CD4-positive, alpha-beta T cell (primary cell): ENCODE measurements at regions not wholly inside any gene's neighbourhood (a gene's known extent, or its start where the extent isn't known, plus 50 kb on each side); places are given as distances from the start of the nearest gene placed in this dataset.

Experiments used
- ATAC-seq: fragments of 200-7000 bp; cut with Tn5 transposase; one replicate; pipeline ENCODE4 v1.10.0; 2022; ENCODE audit warnings: mild to moderate bottlenecking; ENCODE audit not compliant: poor library complexity
- CTCF ChIA-PET: fragments of 350-600 bp; sonication (Branson Sonifier 250); formaldehyde crosslinking; loops from one replicate; lab custom pipeline; 2021; ENCODE audit warnings: antibody characterized with exemption, inconsistent platforms; lab: Charles Lee
- POLR2A ChIA-PET: fragments of 350-600 bp; sonication (Branson Sonifier 250); formaldehyde crosslinking; loops from one replicate; lab custom pipeline; 2021; ENCODE audit warnings: antibody characterized with exemption, inconsistent platforms; lab: Charles Lee
- DNase-seq, 14 experiments: peaks; one replicate each; pipeline ENCODE4 v3.0.0-alpha.2; 2013 to 2020; ENCODE audit warnings: mixed read lengths in 2 of 14
- H3K27ac ChIP-seq, 2 donors: one replicate each; pipeline versions ENCODE4 v1.5.1 to v1.7.0; 2013; ENCODE audit warnings: low read length in 2 of 2, low read depth in 1 of 2, mild to moderate bottlenecking in 1 of 2
- H3K27me3 ChIP-seq, 2 experiments: 1 replicate in 1 of 2; 2 replicates in 1 of 2; pipeline versions ENCODE4 v1.6.1 to v1.7.0; 2013; ENCODE audit warnings: low read length in 2 of 2, control low read depth in 1 of 2, mild to moderate bottlenecking in 1 of 2, moderate library complexity in 1 of 2; ENCODE audit not compliant: insufficient read depth in 2 of 2, control insufficient read depth in 1 of 2
- H3K36me3 ChIP-seq: one replicate; pipeline ENCODE4 v1.6.1; 2013; ENCODE audit warnings: low read length, control low read depth; ENCODE audit not compliant: insufficient read depth
- H3K4me1 ChIP-seq: one replicate; pipeline ENCODE4 v1.6.1; 2013; ENCODE audit warnings: low read length, control low read depth; ENCODE audit not compliant: insufficient read depth
- H3K4me3 ChIP-seq: one replicate; pipeline ENCODE4 v1.5.1; 2013; ENCODE audit warnings: mild to moderate bottlenecking, low read length, moderate library complexity
- H3K9me3 ChIP-seq, 2 experiments: 1 replicate in 1 of 2; 2 replicates in 1 of 2; pipeline versions ENCODE4 v1.6.1 to v1.7.0; 2013; ENCODE audit warnings: low read length in 2 of 2, mild to moderate bottlenecking in 2 of 2, control low read depth in 1 of 2, moderate library complexity in 1 of 2; ENCODE audit not compliant: control insufficient read depth in 1 of 2, insufficient read depth in 1 of 2
- H3K27ac Mint-ChIP-seq: one replicate; pipeline ENCODE4 v1.8.0; 2020; ENCODE audit warnings: mixed read lengths
- H3K27me3 Mint-ChIP-seq: one replicate; pipeline ENCODE4 v1.8.0; 2021; ENCODE audit warnings: mixed read lengths
- H3K36me3 Mint-ChIP-seq: one replicate; pipeline ENCODE4 v1.8.0; 2021; ENCODE audit warnings: low read depth, mixed read lengths
- H3K4me1 Mint-ChIP-seq: one replicate; pipeline ENCODE4 v1.8.0; 2021; ENCODE audit warnings: low read depth, mixed read lengths
- H3K4me3 Mint-ChIP-seq: one replicate; pipeline ENCODE4 v1.8.0; 2020; ENCODE audit warnings: mild to moderate bottlenecking, mixed read lengths
- H3K9me3 Mint-ChIP-seq: one replicate; pipeline ENCODE4 v1.8.0; 2020; ENCODE audit warnings: mixed read lengths
- intact Hi-C, 2 experiments: fragments of 100-400 bp; cut with DNase I in 1 of 2; cut with micrococcal nuclease in 1 of 2; formaldehyde crosslinking; loops; one replicate each; pipeline versions ENCODE4 v1.15.1 to v1.9.0; 2023 to 2025; cut with DNase I, micrococcal nuclease
- TF ChIP-seq, protein P1 (sequence below): fragments of 200-600 bp; IDR thresholded peaks from one replicate; pipeline ENCODE4 v1.8.0; 2022; ENCODE audit warnings: antibody characterized with exemption, mild to moderate bottlenecking

DNA sequence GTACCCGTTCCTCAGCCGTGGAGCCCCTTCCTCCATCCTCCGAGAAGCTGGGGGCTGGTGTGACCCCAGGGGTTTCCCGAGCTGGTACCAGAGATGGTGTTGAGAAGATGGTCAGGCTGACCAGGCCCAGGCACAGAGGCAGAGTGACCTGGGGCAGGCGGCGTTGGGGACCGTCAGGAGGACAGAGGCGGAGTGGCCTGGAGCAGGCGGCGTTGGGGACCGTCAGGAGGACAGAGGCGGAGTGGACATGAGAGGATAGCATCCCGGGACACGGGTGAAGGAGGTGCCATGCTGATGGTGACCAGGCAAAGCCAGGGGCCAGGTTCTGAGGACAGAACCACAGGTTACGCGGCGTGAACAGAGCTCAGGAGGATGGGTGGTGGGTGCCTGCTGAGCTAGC lies 75.9 kb upstream of the TTC34 start:
- POLR2A ChIA-PET, result no interaction called here
- H3K9me3 Mint-ChIP-seq, result no peaks in the 10 kb centered on the region
- ATAC-seq (no peak), DNase-seq (no peak)
- no peaks in the 10 kb centered on the region for H3K36me3 Mint-ChIP-seq
- no peak overlapping the region for H3K4me3 Mint-ChIP-seq
- Histone ChIP-seq H3K4me1 (no peaks in the 10 kb centered on the region), H3K9me3 (peaks cover 0 to 22% of the 10 kb centered on the region in 2 experiments), H3K27me3 (no peaks in the 10 kb centered on the region), H3K4me3 (no peak overlapping the region), H3K36me3 (no peaks in the 10 kb centered on the region), H3K27ac (no peak overlapping the region)
- intact Hi-C loops, result no loop called here
- H3K27me3 Mint-ChIP-seq, result no peaks in the 10 kb centered on the region
- TF ChIP-seq, protein P1, sequence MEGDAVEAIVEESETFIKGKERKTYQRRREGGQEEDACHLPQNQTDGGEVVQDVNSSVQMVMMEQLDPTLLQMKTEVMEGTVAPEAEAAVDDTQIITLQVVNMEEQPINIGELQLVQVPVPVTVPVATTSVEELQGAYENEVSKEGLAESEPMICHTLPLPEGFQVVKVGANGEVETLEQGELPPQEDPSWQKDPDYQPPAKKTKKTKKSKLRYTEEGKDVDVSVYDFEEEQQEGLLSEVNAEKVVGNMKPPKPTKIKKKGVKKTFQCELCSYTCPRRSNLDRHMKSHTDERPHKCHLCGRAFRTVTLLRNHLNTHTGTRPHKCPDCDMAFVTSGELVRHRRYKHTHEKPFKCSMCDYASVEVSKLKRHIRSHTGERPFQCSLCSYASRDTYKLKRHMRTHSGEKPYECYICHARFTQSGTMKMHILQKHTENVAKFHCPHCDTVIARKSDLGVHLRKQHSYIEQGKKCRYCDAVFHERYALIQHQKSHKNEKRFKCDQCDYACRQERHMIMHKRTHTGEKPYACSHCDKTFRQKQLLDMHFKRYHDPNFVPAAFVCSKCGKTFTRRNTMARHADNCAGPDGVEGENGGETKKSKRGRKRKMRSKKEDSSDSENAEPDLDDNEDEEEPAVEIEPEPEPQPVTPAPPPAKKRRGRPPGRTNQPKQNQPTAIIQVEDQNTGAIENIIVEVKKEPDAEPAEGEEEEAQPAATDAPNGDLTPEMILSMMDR, result no peak
- no peak overlapping the region for H3K27ac Mint-ChIP-seq
- H3K4me1 Mint-ChIP-seq, result no peaks in the 10 kb centered on the region
- CTCF ChIA-PET, result no interaction called here

DNA sequence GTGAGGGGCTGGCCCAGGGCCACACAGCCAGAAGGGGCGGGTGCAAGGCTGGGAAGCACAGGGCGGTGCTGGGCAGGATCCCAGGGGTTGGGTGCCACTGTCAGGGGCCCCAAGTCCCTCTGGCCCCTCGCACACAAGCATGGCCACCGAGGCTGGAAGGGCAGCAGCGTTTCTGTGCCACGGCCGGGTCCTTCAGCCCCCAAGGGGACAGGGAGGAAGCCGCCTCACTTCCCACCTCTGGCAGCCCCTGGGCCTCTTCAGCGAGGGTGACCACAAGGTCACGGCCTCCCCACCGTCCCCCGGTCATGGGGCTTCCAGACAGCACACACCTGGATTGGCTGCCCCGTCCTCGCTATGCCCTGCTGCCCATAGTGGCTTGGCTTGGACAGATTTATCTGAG lies 77.1 kb upstream of the TTC34 start:
- no peaks in the 10 kb centered on the region for H3K9me3 Mint-ChIP-seq
- H3K9me3 ChIP-seq, result peaks cover 0 to 21% of the 10 kb centered on the region in 2 experiments
- no peak overlapping the region for H3K4me3 Mint-ChIP-seq
- H3K4me3 ChIP-seq, result no peak overlapping the region
- POLR2A ChIA-PET, result no interaction called here
- no peak overlapping the region for H3K27ac ChIP-seq
- no peaks in the 10 kb centered on the region for H3K4me1 ChIP-seq
- no peaks in the 10 kb centered on the region for H3K4me1 Mint-ChIP-seq
- no peak for ATAC-seq
- CTCF ChIA-PET, result no interaction called here
- H3K27me3 Mint-ChIP-seq, result no peaks in the 10 kb centered on the region
- TF ChIP-seq, protein P1, result no peak
- no peaks in the 10 kb centered on the region for H3K36me3 ChIP-seq
- intact Hi-C loops, result no loop called here
- no peaks in the 10 kb centered on the region for H3K36me3 Mint-ChIP-seq
- no peak for DNase-seq
- no peak overlapping the region for H3K27ac Mint-ChIP-seq
- H3K27me3 ChIP-seq, result no peaks in the 10 kb centered on the region

DNA sequence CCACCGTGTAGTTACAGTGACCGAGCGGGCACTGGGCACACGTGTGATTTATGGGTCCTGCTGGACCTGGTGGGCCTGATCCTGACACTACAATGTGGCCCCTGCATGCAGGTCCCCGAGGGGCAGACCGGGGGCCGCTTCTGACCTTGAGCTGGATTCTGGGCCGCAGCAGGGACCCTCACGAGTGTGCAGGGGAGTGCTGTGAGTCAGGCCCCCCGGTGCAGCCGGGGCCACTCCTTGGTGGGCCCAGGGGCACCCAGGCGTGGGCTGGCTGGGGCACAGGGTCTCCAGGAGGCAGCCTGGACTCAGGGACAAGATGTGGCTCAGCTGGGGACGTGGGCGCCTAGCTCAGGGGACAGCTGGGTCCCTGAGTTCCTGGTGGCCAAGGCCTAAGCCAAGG lies 77.5 kb upstream of the TTC34 start:
- Mint-ChIP-seq H3K4me1 (no peaks in the 10 kb centered on the region), H3K4me3 (no peak overlapping the region), H3K36me3 (no peaks in the 10 kb centered on the region), H3K9me3 (no peaks in the 10 kb centered on the region), H3K27ac (no peak overlapping the region), H3K27me3 (no peaks in the 10 kb centered on the region)
- CTCF ChIA-PET, result no interaction called here
- ATAC-seq, result no peak
- no peak overlapping the region for H3K27ac ChIP-seq
- POLR2A ChIA-PET, result no interaction called here
- no peak for DNase-seq
- H3K36me3 ChIP-seq, result no peaks in the 10 kb centered on the region
- no peak overlapping the region for H3K4me3 ChIP-seq
- no peaks in the 10 kb centered on the region for H3K27me3 ChIP-seq
- intact Hi-C loops, result no loop called here
- peaks cover 0 to 20% of the 10 kb centered on the region in 2 experiments for H3K9me3 ChIP-seq
- H3K4me1 ChIP-seq, result no peaks in the 10 kb centered on the region
- TF ChIP-seq, protein P1, result no peak
